Smooth muscle cell of the brain vasculature (primary cell): ENCODE measurements at regions not wholly inside any gene's neighbourhood (a gene's known extent, or its start where the extent isn't known, plus 50 kb on each side); places are given as distances from the start of the nearest gene placed in this dataset.

ENCODE experiments used
- DNase-seq: peaks from one replicate; pipeline ENCODE4 v3.0.0-alpha.2; 2012; ENCODE audit warnings: low read depth, low spot score

DNA sequence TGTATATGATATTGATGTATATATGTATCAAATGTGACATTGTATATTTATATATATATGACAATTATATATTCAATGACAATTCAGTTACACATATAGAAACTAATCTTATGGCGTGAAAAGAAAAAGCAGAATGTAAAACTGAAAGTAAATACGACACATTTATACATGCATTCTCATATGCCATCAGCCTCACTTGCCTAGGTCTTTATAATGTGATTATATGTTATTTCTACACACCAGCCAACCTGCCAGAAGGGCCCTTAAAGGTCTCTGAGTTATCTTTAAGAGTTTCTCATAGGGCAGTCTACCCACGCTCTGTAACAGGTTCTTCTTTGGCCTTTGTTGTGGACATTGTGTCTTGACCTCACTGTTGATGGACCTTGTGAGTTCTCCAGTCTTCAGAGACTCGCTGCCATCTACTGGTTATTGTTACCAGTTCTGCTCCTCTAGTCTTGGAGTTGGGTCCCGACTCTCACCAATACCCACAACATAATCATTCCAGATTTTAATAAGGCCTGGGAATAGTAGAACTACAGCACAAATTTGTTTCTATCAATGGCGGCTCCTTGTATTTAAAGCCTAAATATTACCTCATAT lies 371.5 kb upstream of the GOLIM4 start:
- DNase-seq, result no peak

DNA sequence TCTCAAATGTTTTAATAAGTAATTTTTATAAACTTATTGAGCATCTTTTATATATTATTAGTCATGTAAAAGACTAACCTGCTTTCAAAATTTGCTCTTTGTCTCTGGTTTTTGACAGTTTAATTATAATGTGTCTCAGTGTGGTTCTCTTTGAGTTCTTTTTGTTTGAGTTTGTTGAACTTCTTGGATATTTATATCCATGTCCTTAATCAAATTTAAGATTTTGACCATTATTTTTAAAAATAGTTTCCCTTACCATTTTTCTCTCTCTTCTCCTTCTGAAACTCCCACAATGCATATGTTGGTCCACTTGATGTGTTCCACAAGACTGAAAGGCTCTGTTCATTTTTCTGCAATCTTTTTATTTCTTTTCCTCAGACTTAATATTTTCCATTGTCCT lies 366.1 kb upstream of the GOLIM4 start:
- no peak for DNase-seq

DNA sequence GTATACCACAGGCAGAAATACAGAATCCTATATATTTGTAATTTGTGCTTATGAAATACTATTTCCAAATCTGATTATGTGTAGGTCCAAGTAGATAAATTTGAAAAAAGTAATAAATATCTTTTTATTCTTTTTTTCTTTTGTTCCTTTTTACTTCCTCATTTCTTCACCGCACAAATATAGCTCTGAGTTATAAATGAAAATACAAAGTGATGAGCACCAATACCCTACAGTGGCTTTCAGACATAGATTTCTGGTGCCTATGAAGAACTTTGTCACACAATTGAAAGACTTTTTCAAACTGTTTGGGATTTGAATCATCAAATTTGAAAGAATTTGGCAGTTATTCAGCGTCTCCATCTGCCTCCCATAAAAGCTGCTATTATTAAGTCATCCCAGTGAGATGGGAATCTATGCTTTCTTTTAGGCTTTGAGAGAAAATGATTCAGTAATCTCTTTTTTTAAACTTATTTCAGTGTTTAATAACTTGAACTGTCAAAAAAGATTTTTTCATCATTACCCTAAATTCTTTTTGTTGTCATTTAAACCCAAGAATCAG lies 363.6 kb upstream of the GOLIM4 start:
- DNase-seq, result no peak

DNA sequence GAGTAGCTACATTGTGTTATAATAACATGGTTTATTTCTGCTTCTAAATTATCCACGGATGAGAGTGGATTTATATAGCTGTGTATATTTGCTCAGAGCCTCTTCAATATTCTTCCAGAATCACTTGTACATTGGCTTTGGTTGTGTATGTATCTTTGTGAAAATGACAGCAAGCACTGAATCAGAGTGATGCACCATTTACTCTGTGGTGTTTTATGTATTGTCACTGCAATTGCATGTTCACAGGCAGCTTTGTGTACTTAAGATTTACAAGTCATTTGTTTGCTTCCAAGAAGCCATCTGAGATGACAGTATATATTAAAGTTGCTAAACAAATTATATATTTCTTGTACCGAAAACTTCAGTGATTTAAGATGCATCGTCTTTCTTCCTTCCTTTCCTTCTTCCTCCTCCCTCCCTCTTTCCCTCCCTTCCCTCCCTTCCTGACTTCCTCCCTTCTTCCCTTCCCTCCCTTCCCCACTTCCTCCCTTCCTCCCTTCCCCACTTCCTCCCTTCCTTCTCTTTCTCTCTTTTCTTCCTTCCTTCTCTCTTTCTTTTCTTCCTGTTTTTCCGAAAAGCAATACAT lies 362.3 kb upstream of the GOLIM4 start:
- no peak for DNase-seq

DNA sequence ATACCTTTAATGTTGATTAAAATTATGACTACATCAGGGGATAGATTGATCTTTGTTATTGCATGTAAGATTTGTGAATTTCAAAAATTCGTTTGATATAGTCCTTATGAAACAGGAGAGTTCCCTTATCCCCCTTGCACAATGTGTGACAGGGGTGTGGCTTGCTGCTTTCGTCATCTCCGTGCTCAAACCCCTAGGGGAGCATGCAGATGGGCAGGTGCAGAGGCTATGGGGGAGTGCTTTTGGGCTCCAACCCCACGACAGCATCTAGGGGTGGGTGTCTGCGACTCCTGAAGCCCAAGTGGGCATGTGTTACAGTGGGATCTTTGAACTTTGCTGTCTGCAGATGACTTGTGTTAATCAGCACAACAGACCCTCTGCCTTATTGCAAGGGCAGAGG lies 360.1 kb upstream of the GOLIM4 start:
- no peak for DNase-seq

DNA sequence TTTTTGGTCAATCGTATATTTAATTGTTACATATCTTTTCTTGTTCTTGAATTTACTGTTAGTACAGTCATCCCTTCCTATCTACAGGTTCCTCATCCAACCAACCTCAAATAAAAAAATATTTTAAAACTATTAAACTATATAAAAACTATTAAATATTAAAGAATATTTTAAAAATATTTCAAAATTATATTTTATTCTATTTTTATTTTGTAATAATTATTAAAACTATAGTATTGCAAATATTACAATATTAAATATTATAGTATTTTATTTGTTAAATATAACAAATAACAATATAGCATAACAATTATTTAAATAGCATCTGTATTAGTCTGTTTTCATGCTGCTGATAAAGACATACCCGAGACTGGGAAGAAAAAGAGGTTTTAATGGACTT lies 357.9 kb upstream of the GOLIM4 start:
- no peak for DNase-seq

DNA sequence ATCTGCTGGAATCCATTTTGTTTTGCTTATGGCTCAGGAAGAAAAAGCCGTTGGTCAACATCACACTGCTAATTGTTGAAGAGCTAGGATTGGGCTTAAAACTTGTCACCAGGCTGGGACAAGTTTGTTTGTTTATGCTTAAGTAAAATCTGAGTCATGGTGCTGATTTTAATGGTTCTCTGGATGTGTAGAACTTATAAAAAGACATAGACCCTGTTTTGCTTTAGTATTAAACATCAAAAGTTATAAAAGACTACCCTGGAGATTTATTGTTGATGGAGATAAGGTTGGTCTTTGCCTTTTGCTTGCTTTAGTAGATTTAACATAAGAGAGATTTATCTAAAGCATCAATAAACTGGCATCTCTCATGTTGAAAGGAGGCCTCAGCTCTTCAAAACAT lies 348.2 kb upstream of the GOLIM4 start:
- no peak for DNase-seq

DNA sequence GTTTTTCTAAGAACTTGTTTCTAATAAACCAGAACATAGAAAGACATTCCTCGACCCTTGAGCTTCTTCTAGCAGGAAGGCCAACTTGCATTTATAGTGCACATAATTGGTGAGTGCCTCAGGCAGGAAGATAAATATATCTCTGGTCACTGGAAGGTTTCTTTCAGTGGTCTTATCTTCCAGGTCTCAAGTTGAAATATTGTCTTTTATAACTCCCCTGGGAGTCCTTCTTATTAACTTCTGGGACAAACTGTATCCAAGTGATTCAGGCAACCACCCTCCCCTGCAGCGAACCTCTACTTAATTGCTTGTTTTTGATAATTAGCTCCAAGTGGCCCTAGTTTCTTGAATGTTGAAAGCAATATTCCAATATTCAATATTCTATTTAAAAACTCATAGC lies 346.8 kb upstream of the GOLIM4 start:
- DNase-seq, result no peak

DNA sequence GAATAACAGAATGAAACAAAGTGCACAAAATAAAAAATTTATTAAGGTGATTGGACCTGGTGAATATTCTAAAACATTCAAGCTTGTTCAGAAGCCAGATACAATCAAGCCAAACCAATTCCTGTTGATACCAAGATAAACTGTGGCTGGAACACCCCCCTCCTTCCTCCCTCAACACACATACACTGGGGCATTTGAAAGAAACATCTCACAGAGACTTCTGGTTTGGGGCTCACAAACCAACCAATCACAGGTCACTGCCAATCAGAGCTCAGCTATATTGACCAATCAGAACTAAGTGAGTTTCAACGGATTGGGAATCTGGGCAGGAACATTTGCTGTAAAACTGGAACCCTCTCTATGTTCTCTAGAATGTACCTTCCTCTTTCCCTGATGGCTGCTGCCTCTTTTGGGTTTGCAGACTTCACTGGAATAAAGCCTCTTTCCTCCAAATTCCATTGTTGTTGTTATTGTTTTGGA lies 340.6 kb upstream of the GOLIM4 start:
- DNase-seq, result no peak

DNA sequence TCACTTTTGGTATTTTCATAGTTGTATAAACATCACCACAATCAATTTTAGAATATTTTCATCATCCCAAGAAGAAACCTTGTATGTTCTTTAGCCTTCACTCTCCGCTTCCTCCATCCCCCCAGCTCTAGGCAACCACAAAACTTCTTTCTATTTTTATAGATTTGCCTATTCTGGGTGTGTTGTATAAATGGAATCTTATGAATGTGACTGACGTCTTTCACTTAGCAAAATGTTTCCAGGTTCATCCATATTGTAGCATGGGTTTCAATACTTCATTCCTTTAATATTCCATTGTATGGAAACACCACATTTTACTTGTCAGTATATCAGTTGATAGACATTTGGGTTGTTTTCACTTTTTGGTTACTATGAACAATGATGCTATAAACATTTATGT lies 335.8 kb upstream of the GOLIM4 start:
- no peak for DNase-seq

DNA sequence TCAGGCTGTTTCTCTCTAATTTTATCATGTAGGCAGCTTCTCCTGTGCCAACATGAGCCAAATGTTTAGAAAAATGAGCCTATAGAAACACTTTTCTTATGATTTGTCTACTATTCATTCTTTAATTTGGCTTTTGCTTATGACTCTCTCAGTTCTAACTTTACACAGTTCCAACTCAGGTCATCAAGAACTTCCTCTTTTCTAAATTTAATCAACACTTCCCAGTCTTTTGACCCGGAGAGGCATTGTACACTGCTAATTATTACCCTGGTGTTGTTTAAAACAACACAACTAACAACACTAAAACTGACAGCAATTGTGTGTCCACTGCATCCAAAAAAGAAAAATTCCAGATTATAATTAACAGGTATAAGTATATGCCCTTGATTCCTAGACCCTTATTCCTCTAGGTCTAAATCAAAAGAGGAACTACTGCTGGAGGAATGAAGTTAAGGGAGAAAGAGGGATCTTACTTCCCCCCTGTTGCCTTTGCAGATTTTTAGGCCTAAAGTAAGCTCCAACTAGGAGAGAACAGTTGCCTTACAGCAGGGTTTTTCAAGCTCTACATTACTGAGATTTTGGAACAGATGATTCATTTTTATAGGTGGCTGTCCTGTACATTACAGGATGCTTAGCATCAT lies 332.2 kb upstream of the GOLIM4 start:
- no peak for DNase-seq

DNA sequence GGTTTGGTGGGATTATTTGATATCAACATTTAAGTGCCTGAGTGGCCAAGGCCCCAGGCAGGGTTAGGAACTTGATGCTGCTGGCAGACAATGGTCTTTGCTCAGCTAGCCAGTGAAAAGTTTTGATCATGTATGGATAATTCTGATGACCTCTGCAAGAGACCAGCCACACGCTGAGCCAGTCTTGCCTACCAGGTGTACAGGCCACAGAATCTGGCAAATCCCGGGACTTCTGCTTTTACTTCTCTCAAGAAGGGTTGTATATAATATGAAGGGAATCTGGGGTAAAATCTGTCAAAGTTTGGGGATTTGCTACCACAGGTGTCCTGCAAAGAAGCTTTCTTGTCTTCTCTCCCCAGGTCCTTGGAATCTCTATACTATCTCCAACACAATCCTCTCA lies 331.4 kb upstream of the GOLIM4 start:
- no peak for DNase-seq

DNA sequence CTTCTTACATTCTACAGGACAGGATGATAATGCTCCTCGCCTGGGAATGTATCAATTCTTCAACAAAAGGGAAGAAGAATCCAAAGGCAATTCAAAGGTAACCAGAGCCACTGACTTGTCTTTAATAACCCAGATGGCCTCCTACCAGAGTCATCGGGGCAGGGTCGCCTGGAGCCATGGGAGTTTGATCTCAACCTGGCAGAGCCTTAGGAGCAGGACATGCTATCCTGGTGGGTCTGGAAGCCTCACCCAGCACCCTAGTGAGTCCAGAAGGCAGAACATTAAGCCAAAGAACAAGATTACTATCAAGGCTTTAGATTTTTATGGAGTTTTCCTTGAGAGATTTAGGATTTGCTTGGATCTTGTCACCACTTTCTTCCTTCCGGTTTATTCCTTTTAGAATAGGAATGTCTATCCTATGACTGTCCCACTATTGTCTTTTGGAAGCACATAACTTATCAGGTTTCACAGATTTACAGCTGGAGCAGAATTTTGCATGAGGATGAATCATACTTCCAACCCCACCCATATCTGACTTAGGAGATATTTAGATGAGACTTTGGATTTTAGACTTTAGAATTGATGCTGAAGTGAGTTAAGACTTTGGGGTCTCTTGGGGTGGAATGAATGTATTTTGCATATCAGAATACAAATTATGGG lies 330.3 kb upstream of the GOLIM4 start:
- no peak for DNase-seq

DNA sequence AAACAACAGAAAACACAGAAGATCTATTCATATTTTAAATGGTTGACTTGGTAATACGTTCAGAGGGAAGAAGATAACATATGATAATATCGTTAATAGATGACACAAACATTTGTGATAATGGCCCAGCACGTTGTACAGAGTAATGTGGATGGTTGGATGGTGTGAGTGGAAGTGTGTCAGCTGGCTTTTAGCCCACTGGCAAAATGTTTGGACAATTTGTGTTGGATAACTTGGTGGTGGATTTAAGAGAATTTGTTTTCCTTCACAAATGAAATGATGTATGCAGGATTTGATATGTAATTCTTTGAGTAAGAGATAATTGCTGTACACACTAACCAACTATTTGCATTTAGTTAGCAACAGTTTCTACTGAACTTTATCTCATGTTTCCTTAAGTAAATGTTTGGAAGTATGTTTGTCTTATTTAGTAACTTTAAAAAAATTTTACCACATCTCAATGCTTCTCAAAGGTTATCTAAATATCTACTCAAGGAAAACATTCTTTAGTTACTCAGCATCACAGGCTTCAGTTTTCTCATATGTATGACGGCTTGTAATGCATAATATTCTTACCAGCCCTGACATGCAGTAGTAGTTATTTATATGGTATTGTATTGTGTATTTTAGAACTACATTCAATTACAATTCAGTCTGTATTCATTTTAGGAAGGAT lies 328.5 kb upstream of the GOLIM4 start:
- no peak for DNase-seq

DNA sequence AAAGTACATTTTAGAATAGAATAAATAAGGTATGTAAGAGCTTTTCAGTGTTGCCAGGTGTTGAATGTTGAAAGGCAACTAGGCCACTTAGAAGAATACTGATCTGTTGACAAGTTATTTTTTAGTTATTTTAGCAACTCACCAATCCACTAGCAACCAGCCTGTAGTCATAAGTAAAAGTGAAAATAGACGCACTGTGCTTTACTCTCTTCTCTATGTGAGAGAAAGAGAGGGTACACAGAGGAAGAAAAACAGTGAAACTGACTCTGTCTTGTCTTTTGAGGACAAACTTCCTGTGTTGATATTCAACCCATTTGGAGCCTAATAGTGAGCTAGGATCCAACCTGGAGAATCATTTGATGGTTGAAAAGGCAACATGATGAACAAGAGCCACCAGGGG lies 327.1 kb upstream of the GOLIM4 start:
- no peak for DNase-seq

DNA sequence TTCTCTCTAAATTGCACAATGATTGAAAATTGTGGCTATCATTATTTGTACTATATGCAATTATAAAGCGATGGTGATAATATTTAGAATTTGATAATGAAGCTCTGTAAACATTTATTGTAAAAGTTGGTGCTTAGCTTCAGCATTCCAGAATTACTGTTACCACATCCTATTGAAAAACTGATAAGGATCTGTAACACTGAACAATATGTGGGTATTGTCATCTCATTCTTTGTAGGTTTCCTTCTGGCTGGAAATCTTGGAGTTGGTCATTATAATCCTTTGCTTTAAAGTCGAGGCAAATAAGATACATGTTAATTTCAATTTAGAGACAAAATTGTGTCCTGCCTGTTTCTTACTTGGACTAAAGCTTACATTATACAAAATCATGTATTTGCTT lies 323.4 kb upstream of the GOLIM4 start:
- no peak for DNase-seq

DNA sequence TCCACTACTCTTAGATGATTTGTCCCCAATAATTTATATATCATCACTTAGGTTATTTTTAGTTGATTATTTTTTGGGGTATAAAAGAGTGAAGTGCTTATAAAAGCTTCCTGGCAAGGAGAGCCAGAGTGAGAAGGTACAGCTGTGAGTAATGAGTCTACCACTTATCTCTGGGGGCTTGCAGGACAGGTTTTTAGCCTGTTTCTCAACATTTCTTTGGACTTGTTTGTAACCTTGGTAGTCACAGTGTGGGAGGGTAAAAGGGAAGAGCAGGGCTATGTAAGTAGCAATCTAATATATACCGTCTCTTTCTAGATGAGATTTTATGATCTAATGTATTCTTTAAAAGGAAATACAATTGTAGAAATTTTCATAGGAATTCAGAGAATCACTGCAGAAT lies 321.3 kb upstream of the GOLIM4 start:
- no peak for DNase-seq

DNA sequence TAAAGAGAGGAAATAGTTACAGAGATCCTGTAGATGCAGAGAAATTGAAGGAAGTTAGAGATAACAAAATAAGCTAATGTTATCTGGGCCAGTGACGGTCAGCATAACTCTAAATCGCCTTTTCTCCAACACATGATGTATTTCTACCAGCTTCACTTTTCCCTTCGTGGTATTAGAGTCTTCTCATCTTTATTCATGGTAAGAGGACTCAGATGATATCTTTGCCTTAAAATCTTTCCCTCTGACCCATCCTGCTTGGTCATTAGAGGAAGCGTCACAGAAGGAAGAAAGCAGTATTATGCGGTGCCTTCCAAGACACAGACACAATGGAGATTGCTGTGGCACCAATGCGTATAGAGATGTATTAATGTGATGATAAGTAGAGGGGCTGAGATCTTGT lies 320.7 kb upstream of the GOLIM4 start:
- no peak for DNase-seq

DNA sequence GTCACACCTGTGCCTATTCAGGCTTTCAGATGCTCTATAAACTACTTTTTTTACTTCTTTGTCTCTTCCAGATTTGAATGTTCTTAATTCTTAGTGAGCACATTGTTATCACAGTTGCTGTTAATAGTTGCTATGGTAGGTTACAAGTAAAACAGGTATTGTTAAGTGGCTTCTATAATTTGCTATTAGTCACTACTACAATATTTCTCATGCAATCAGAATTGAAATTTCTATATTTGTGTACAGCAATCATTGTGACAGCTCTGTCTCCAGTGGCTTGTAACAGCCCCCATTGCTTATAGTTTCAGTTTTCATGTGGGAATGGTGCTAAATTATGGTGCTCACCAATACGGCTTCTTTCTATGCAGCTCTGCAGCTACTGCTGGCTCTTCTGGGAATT lies 318.4 kb upstream of the GOLIM4 start:
- no peak for DNase-seq

DNA sequence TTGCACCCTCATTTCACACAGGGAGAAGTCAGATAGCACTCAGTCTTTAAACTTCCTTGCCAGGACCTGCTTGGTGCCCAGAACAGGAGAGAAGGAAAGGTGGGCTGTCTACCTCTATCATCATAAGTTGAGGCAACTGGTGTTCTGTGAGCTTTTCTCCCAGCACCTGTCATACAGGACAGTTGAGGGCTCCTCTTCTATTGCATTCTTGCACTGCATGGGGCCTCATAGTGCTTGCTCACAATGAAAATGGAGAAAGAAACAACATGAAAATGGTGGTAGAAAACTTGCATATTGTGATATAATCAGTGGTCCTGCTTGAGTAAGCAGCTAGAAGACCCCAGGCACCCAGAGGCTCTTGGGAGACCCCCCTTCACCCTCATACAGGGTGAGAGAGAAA lies 311.7 kb upstream of the GOLIM4 start:
- no peak for DNase-seq

DNA sequence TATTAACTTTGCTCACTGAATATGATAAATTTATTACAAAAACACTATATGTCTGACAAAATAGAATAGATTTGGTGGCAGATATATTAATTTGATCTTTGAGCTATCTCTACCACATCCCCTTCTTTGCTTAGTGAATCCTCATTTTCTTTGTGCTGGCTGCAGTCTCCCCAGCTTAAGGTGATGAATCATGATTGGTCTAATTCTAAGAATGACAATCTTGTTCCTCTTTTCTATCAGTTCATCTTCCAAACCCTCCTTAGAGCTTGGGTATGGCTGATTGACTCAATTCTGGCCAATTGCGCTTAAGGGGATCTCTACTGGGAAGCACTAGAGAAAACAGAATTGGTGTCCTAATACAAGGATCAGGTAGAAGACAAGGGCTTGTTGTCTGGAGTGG lies 309.6 kb upstream of the GOLIM4 start:
- DNase-seq, result no peak

DNA sequence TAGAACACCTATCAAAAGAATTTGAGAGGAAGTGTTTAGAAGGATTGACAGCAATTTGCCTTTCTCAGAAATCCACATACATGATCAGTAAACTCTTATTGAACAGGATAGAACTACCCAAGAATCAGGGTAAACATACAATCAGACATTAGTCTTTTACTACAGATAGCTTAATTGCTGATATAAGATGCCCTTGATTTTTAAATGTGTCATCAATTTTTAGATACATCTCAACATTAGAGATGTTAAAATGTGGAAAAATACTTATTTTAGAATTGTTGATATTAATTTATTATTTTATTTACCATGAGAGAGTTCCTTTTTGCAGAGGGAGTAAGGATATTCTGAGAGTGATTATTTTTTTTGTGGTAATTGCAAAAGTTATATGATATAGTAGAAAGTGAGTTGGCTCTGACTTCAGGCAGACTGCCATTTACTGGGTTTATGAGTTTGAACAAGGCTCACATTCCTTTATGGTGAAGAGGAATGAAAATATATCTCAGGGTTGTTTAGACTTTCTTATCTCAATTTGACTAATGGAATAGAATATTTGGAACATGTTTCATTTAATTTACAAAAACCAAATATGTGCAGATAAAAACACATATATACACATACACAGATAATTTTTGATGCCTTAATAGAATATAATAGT lies 302.8 kb upstream of the GOLIM4 start:
- DNase-seq, result no peak
